Trophoblast cell (in vitro differentiated cells and primary cell): ENCODE measurements at regions not wholly inside any gene's neighbourhood (a gene's known extent, or its start where the extent isn't known, plus 50 kb on each side); places are given as distances from the start of the nearest gene placed in this dataset.
A peak's percentile ranks its signal among the peaks of the same experiment; 100 is the strongest.

Experiments
- DNase-seq, 2 donors: peaks; one replicate each; pipeline ENCODE4 v3.0.0-alpha.2; 2016
- H2AFZ ChIP-seq: 2 replicates; pipeline ENCODE4 v1.6.1; 2013; ENCODE audit warnings: low read length, moderate library complexity, mild to moderate bottlenecking; ENCODE audit not compliant: insufficient read depth, poor library complexity
- H2AK5ac ChIP-seq: 2 replicates; pipeline ENCODE4 v1.6.1; 2013; ENCODE audit warnings: mild to moderate bottlenecking, low read length
- H2BK120ac ChIP-seq: 2 replicates; pipeline ENCODE4 v1.6.1; 2013; ENCODE audit warnings: low read length, mild to moderate bottlenecking, moderate library complexity; ENCODE audit not compliant: insufficient read depth, poor library complexity
- H2BK12ac ChIP-seq: 2 replicates; pipeline ENCODE4 v1.6.1; 2013; ENCODE audit warnings: mild to moderate bottlenecking, low read length, moderate library complexity
- H2BK5ac ChIP-seq: 2 replicates; pipeline ENCODE4 v1.6.1; 2013; ENCODE audit warnings: low read length, low read depth, moderate library complexity, mild to moderate bottlenecking; ENCODE audit not compliant: poor library complexity
- H3K14ac ChIP-seq: 2 replicates; pipeline ENCODE4 v1.6.1; 2013; ENCODE audit warnings: mild to moderate bottlenecking, low read length
- H3K18ac ChIP-seq: 2 replicates; pipeline ENCODE4 v1.6.1; 2013; ENCODE audit warnings: mild to moderate bottlenecking, low read length
- H3K23ac ChIP-seq: 2 replicates; pipeline ENCODE4 v1.6.1; 2013; ENCODE audit warnings: low read length
- H3K27ac ChIP-seq: 2 replicates; pipeline ENCODE4 v1.5.1; 2013; ENCODE audit warnings: low read depth, mild to moderate bottlenecking, inconsistent platforms, low read length, moderate library complexity
- H3K27me3 ChIP-seq: 2 replicates; pipeline ENCODE4 v1.6.1; 2013; ENCODE audit warnings: inconsistent platforms, mild to moderate bottlenecking, low read length, moderate library complexity; ENCODE audit not compliant: insufficient read depth
- H3K36me3 ChIP-seq, 2 experiments: 1 replicate in 1 of 2; 2 replicates in 1 of 2; pipeline ENCODE4 v1.6.1; 2013; ENCODE audit warnings: low read length in 2 of 2, mild to moderate bottlenecking in 2 of 2, moderate library complexity in 1 of 2; ENCODE audit not compliant: insufficient read depth in 2 of 2, control insufficient read depth in 1 of 2
- H3K4ac ChIP-seq: 2 replicates; pipeline ENCODE4 v1.6.1; 2013; ENCODE audit warnings: low read depth, mild to moderate bottlenecking, low read length, moderate library complexity
- H3K4me1 ChIP-seq, 2 experiments: 1 replicate in 1 of 2; 2 replicates in 1 of 2; pipeline ENCODE4 v1.6.1; 2013; ENCODE audit warnings: low read length in 2 of 2, mild to moderate bottlenecking in 2 of 2, moderate library complexity in 1 of 2; ENCODE audit not compliant: insufficient read depth in 2 of 2, control insufficient read depth in 1 of 2
- H3K4me2 ChIP-seq: 2 replicates; pipeline ENCODE4 v1.6.1; 2013; ENCODE audit warnings: inconsistent platforms, mild to moderate bottlenecking, low read length, moderate library complexity
- H3K4me3 ChIP-seq: 2 replicates; pipeline ENCODE4 v1.5.1; 2013; ENCODE audit warnings: mild to moderate bottlenecking, low read depth, low read length, inconsistent platforms
- H3K79me1 ChIP-seq: one replicate; pipeline ENCODE4 v1.6.1; 2013; ENCODE audit warnings: low read length
- H3K79me2 ChIP-seq: 2 replicates; pipeline ENCODE4 v1.6.1; 2013; ENCODE audit warnings: low read length, mild to moderate bottlenecking; ENCODE audit not compliant: control insufficient read depth, insufficient read depth, poor library complexity
- H3K9ac ChIP-seq: 2 replicates; pipeline ENCODE4 v1.6.1; 2013; ENCODE audit warnings: mild to moderate bottlenecking, low read length
- H3K9me3 ChIP-seq: 2 replicates; pipeline ENCODE4 v1.6.1; 2013; ENCODE audit warnings: low read depth, mild to moderate bottlenecking, control low read depth, inconsistent platforms, low read length; ENCODE audit not compliant: insufficient read depth
- H4K12ac ChIP-seq: 2 replicates; pipeline ENCODE4 v1.6.1; 2013; ENCODE audit warnings: low read depth, mild to moderate bottlenecking, low read length, moderate library complexity
- H4K8ac ChIP-seq: 2 replicates; pipeline ENCODE4 v1.6.1; 2013; ENCODE audit warnings: low read depth, mild to moderate bottlenecking, low read length, moderate library complexity
- H4K91ac ChIP-seq: one replicate; pipeline ENCODE4 v1.6.1; 2013; ENCODE audit warnings: low read depth, mild to moderate bottlenecking, low read length, moderate library complexity
- WGBS: extraction: QIAGEN DNeasy Blood & Tissue Kit; methylation state at CpG from one replicate; pipeline ENCODE4 v1.1.7; 2013; ENCODE audit warnings: missing lambda C conversion rate; ENCODE audit not compliant: insufficient read length, insufficient coverage; ENCODE audit errors: extremely low coverage; 5-methylcytosine and 5-hydroxymethylcytosine counted together

GRCh38 chr6:90793771-90794170 lies 206.9 kb upstream of the MAP3K7 start:
- Histone ChIP-seq H3K27ac (no peak overlapping the region), H3K18ac (no peak overlapping the region), H3K36me3 (no peaks in the 10 kb centered on the region), H3K4me2 (no peak overlapping the region), H3K14ac (no peak overlapping the region), H2BK12ac (no peak overlapping the region), H2BK5ac (no peak overlapping the region), H3K27me3 (no peaks in the 10 kb centered on the region), H3K9ac (no peak overlapping the region), H3K4ac (no peak overlapping the region), H3K4me1 (peaks cover 3 to 5% of the 10 kb centered on the region in 2 experiments), H4K91ac (no peak overlapping the region), H3K79me2 (no peaks in the 10 kb centered on the region), H3K9me3 (no peaks in the 10 kb centered on the region), H2AK5ac (no peak overlapping the region), H3K23ac (no peak overlapping the region), H3K79me1 (no peaks in the 10 kb centered on the region), H4K12ac (no peak overlapping the region), H3K4me3 (no peak overlapping the region), H2BK120ac (no peak overlapping the region), H2AFZ (no peak overlapping the region), H4K8ac (no peak overlapping the region)
- no CpG with 5 or more reads among the region's 2 CpGs for WGBS
- no peak for DNase-seq

- no peak overlapping the region for H4K91ac ChIP-seq
- no peak overlapping the region for H2BK120ac ChIP-seq
- no peaks in the 10 kb centered on the region for H3K27me3 ChIP-seq
- peak; percentile 61 to 81 for DNase-seq
- no peak overlapping the region for H3K14ac ChIP-seq
- no peak overlapping the region for H3K4me3 ChIP-seq
- no peak overlapping the region for H3K23ac ChIP-seq
- H3K9ac ChIP-seq: no peak overlapping the region
- no peak overlapping the region for H3K27ac ChIP-seq
- no peaks in the 10 kb centered on the region for H3K36me3 ChIP-seq
- no peak overlapping the region for H3K4me2 ChIP-seq
- no peak overlapping the region for H3K18ac ChIP-seq
- H3K4me1 ChIP-seq: peaks cover 3 to 5% of the 10 kb centered on the region in 2 experiments
- no peak overlapping the region for H4K8ac ChIP-seq
- no CpG with 5 or more reads among the region's 2 CpGs for WGBS
- H2BK12ac ChIP-seq: peak overlapping the region; percentile 30
- H3K79me1 ChIP-seq: no peaks in the 10 kb centered on the region
- H3K4ac ChIP-seq: no peak overlapping the region
- no peaks in the 10 kb centered on the region for H3K9me3 ChIP-seq
- no peak overlapping the region for H2AK5ac ChIP-seq
- no peak overlapping the region for H2BK5ac ChIP-seq
- no peak overlapping the region for H2AFZ ChIP-seq
- no peak overlapping the region for H4K12ac ChIP-seq
- H3K79me2 ChIP-seq: no peaks in the 10 kb centered on the region
Observed at GRCh38 chr6:90790696-90791095, 203.8 kb upstream of the MAP3K7 start.

- Histone ChIP-seq H2AK5ac (no peak overlapping the region), H2BK120ac (no peak overlapping the region), H3K14ac (no peak overlapping the region), H3K27me3 (no peaks in the 10 kb centered on the region), H4K91ac (no peak overlapping the region), H3K79me2 (no peaks in the 10 kb centered on the region), H3K4me3 (no peak overlapping the region), H3K4me1 (peaks cover 3 to 5% of the 10 kb centered on the region in 2 experiments), H3K27ac (no peak overlapping the region), H3K36me3 (no peaks in the 10 kb centered on the region), H3K4me2 (no peak overlapping the region), H3K23ac (no peak overlapping the region), H3K18ac (no peak overlapping the region), H4K8ac (no peak overlapping the region), H3K4ac (no peak overlapping the region), H3K9me3 (no peaks in the 10 kb centered on the region), H2BK12ac (no peak overlapping the region), H3K9ac (no peak overlapping the region), H2BK5ac (no peak overlapping the region), H2AFZ (no peak overlapping the region), H4K12ac (no peak overlapping the region), H3K79me1 (no peaks in the 10 kb centered on the region)
- no CpG with 5 or more reads among the region's 7 CpGs for WGBS
- peak in 1 of 2 donors; percentile 32 for DNase-seq
Observed at GRCh38 chr6:90790058-90790457, 203.2 kb upstream of the MAP3K7 start.

GRCh38 chr6:90788781-90789180 lies 201.9 kb upstream of the MAP3K7 start:
- WGBS: no CpG with 5 or more reads among the region's 4 CpGs
- Histone ChIP-seq H3K4me3 (no peak overlapping the region), H3K27ac (no peak overlapping the region)

More at GRCh38 chr6:90788781-90789180, 201.9 kb upstream of the MAP3K7 start:
- Histone ChIP-seq H3K4me1 (peaks cover 3 to 5% of the 10 kb centered on the region in 2 experiments), H3K4me2 (no peak overlapping the region), H4K8ac (no peak overlapping the region), H2AFZ (no peak overlapping the region), H3K36me3 (no peaks in the 10 kb centered on the region), H4K12ac (no peak overlapping the region), H4K91ac (no peak overlapping the region), H3K27me3 (no peaks in the 10 kb centered on the region), H2BK12ac (no peak overlapping the region), H2AK5ac (no peak overlapping the region), H3K14ac (no peak overlapping the region), H3K4ac (no peak overlapping the region), H3K79me2 (no peaks in the 10 kb centered on the region), H2BK120ac (no peak overlapping the region), H3K18ac (no peak overlapping the region), H3K79me1 (no peaks in the 10 kb centered on the region), H3K23ac (no peak overlapping the region), H3K9ac (no peak overlapping the region), H2BK5ac (no peak overlapping the region), H3K9me3 (no peaks in the 10 kb centered on the region)
- DNase-seq: no peak
